ENCODE measurements at regions not wholly inside any gene's neighbourhood (a gene's known extent, or its start where the extent isn't known, plus 50 kb on each side); places are given as distances from the start of the nearest gene placed in this dataset.

- no peak for TF ChIP-seq CTCF (IDR thresholded peaks at IDR 0.05)
- no peak for TF ChIP-seq POLR2A (IDR thresholded peaks at IDR 0.05)
Observed at GRCh38 chr4:152098365-152099060, 337.7 kb upstream of the GATB start.
